Stimulated activated naive B cell treated with anti-CD40 and anti-IgM and Interleukin-4, amounts not matched to agents 10 μg/mL and 1 μg/mL and 100 μg/mL, for 72 hours (primary cell): ENCODE measurements at regions not wholly inside any gene's neighbourhood (a gene's known extent, or its start where the extent isn't known, plus 50 kb on each side); places are given as distances from the start of the nearest gene placed in this dataset.

Experiments
- ATAC-seq, 2 donors: fragments of 150-1000 bp; cut with Tn5 transposase; replicated peaks; 2 replicates each; pipeline ENCODE4 v1.10.0; 2021; ENCODE audit warnings: moderate library complexity in 1 of 2
- DNase-seq: peaks from one replicate; pipeline ENCODE4 v3.0.0; 2021
- H3K27ac Mint-ChIP-seq: one replicate; pipeline ENCODE4 v1.8.0; 2022; ENCODE audit warnings: mild to moderate bottlenecking, mixed read lengths
- H3K27me3 Mint-ChIP-seq, 2 donors: one replicate each; pipeline ENCODE4 v1.8.0; 2022; ENCODE audit warnings: mixed read lengths in 2 of 2
- H3K36me3 Mint-ChIP-seq, 2 donors: one replicate each; pipeline ENCODE4 v1.8.0; 2022; ENCODE audit warnings: mixed read lengths in 2 of 2, mild to moderate bottlenecking in 1 of 2
- H3K4me1 Mint-ChIP-seq, 2 donors: one replicate each; pipeline ENCODE4 v1.8.0; 2022; ENCODE audit warnings: mixed read lengths in 2 of 2, mild to moderate bottlenecking in 1 of 2
- H3K4me3 Mint-ChIP-seq, 2 donors: one replicate each; pipeline ENCODE4 v1.8.0; 2022; ENCODE audit warnings: mild to moderate bottlenecking in 2 of 2, mixed read lengths in 2 of 2, moderate library complexity in 1 of 2
- H3K9me3 Mint-ChIP-seq, 2 donors: one replicate each; pipeline ENCODE4 v1.8.0; 2022; ENCODE audit warnings: mixed read lengths in 2 of 2, mild to moderate bottlenecking in 1 of 2

DNA sequence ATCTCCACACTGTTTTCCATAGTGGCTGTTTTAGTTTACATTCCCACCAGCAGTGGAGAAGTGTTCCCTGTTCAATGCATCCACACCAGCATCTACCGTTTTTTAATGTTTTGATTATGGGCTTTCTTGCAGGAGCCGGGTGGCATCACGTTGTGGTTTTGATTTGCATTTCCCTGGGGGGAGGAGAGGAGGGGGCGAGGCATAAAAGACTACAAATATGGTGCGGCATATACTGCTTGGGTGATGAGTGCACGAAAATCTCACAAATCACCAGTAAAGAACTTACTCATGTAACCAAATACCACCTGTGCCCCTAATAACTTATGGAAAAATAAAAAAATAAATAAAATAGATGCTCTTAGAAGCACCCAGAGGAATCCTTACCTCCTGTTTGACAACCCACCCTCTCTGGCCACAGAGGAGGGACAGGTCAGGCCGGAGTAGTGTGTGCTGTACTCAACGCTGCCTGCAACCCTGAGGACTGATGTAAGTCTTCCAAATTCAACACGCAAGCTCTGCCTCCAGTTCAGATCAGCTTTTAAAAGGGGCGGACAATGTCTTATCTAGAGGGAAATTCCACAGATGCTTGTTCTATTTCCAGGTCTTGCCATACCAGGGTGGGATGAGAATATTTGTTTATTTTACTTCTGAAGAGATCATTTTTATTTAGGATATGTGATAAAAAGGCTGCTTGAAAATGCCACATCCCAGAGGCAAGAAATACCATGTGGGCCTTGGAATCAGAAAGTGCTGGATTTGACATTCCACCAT is 329.6 kb upstream of the B3GAT1 start:
- DNase-seq: no peak
- no peaks in the 10 kb centered on the region for H3K9me3 Mint-ChIP-seq
- H3K4me1 Mint-ChIP-seq: no peaks in the 10 kb centered on the region
- no peak overlapping the region for H3K4me3 Mint-ChIP-seq
- no peak for ATAC-seq
- no peaks in the 10 kb centered on the region for H3K27me3 Mint-ChIP-seq
- H3K27ac Mint-ChIP-seq: no peak overlapping the region
- H3K36me3 Mint-ChIP-seq: no peaks in the 10 kb centered on the region

DNA sequence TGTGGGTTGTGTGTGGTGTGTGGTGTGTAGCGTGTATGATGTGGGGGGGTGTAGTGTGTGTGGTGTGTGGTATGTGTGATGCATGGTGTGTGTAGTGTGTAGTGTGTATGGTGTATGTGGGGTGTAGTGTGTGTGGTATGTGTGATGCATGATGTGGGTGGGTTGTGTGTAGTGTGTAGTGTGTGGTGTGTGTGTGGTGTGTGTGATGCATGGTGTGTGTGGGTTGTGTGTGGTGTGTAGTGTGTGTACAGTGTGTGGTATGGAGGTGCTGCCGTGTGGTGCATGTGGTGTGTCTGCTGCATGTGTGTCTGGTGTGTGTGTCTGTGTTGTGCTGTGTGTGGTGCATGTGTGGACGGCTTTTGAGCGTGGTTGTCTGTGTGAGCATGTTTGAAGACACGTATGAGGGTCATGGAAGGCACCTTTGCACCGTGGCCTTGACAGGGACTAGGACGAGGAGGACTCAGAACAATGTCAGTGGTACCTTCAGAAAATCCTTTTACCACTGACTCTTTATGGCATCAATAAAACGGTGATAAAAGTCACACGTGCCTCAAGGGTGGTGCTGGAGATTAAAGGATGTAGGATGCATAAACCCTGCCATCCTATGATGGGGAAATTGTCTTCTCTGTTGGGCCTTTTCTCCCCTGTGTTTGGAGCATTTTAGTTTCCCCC is 328.7 kb upstream of the B3GAT1 start:
- DNase-seq: no peak

DNA sequence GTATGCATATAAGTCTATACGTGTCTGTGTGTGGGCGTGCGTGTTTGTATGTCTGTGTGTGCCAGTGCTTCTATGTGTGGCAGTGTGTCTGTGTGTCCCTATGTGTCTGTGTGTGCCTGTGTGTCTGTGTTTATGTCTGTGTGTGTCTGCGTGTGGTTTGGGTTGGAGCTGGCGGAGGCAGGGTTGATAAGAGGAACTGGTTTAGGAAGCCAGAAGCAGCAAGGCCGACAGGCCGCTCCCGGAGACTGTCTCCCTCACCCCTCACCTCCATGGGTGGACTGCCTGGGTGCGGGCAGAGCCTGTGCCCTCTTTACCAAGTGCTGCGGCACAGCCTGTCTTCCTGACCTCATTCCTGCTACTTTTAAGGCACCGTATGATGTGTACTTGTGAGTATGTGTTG is 327.1 kb upstream of the B3GAT1 start:
- no peaks in the 10 kb centered on the region for H3K27me3 Mint-ChIP-seq
- H3K4me1 Mint-ChIP-seq: no peaks in the 10 kb centered on the region
- no peak overlapping the region for H3K27ac Mint-ChIP-seq
- H3K36me3 Mint-ChIP-seq: no peaks in the 10 kb centered on the region
- DNase-seq: no peak
- H3K4me3 Mint-ChIP-seq: no peak overlapping the region
- no peaks in the 10 kb centered on the region for H3K9me3 Mint-ChIP-seq
- ATAC-seq: no peak

More for the DNA sequence above, 328.7 kb upstream of the B3GAT1 start:
- Mint-ChIP-seq H3K4me3 (no peak overlapping the region), H3K4me1 (no peaks in the 10 kb centered on the region), H3K27ac (no peak overlapping the region), H3K36me3 (no peaks in the 10 kb centered on the region), H3K27me3 (no peaks in the 10 kb centered on the region), H3K9me3 (no peaks in the 10 kb centered on the region)
- no peak for ATAC-seq

DNA sequence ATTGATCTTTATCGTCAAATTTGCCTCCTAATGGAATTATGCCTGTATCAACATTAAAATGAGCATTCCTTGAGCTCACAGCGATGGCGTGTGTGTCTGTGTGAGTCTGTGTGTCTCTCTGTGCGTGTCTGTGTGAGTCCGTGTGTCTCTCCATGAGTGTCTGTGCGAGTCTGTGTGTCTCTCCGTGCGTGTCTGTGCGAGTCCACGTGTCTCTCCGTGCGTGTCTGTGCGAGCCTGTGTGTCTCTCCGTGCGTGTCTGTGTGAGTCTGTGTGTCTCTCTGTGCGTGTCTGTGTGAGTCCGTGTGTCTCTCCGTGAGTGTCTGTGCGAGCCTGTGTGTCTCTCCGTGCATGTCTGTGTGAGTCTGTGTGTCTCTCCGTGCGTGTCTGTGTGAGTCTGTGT is 326.5 kb upstream of the B3GAT1 start:
- H3K27ac Mint-ChIP-seq: no peak overlapping the region
- ATAC-seq: no peak

DNA sequence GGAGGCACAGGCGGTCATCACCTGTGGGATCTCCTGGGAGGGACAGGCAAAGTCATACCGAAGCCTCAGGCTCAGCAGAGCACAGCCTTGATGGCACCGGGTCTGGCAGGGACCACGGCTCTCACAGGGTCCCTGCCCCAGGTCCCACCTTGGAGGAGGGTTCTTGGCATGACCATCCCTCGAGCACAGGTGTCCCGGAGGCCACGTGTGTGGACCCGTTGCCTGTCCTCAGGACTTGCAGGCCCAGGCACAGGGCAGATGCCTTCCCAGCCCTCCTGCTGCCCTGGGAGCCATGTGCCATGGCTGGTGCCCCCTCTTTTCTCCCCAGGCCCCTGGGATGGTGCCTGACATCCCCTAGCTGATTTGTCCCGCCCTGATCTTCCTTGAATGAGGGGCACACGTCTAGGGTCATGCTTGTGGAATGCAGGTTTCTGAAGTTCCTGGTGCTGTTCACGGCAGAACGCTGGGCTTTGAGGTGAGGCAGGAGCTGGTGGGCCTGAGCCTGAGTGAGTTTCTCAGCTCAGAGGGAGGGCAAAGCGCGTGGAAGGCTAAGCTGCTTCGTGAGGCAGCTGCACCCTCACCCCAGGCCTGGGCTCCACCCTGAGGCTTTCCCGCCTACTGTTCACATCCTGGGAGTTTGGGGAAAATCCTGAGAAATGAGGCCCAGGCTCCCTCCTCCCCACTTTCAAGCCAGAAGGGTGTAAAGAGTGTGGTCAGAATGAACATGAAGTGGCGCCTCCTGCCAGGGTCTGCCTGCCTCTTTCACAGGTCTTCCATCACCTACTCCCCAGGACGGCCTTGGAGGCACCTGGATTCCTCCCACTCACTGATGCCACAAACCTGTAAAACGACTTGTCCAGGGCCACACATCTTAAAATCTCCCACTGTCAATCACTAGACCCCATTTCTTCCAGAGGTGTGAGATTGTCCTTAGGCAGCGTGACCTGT is 325.8 kb upstream of the B3GAT1 start:
- no peak overlapping the region for H3K27ac Mint-ChIP-seq
- DNase-seq: no peak
- no peaks in the 10 kb centered on the region for H3K36me3 Mint-ChIP-seq
- no peak for ATAC-seq
- peaks cover 0 to 8% of the 10 kb centered on the region in 2 donors for H3K27me3 Mint-ChIP-seq
- H3K4me1 Mint-ChIP-seq: no peaks in the 10 kb centered on the region
- H3K4me3 Mint-ChIP-seq: no peak overlapping the region
- H3K9me3 Mint-ChIP-seq: no peaks in the 10 kb centered on the region

More for the DNA sequence above, 326.5 kb upstream of the B3GAT1 start:
- DNase-seq: no peak
- H3K9me3 Mint-ChIP-seq: no peaks in the 10 kb centered on the region
- peaks cover 0 to 2% of the 10 kb centered on the region in 2 donors for H3K27me3 Mint-ChIP-seq
- H3K4me1 Mint-ChIP-seq: no peaks in the 10 kb centered on the region
- H3K4me3 Mint-ChIP-seq: no peak overlapping the region
- no peaks in the 10 kb centered on the region for H3K36me3 Mint-ChIP-seq

DNA sequence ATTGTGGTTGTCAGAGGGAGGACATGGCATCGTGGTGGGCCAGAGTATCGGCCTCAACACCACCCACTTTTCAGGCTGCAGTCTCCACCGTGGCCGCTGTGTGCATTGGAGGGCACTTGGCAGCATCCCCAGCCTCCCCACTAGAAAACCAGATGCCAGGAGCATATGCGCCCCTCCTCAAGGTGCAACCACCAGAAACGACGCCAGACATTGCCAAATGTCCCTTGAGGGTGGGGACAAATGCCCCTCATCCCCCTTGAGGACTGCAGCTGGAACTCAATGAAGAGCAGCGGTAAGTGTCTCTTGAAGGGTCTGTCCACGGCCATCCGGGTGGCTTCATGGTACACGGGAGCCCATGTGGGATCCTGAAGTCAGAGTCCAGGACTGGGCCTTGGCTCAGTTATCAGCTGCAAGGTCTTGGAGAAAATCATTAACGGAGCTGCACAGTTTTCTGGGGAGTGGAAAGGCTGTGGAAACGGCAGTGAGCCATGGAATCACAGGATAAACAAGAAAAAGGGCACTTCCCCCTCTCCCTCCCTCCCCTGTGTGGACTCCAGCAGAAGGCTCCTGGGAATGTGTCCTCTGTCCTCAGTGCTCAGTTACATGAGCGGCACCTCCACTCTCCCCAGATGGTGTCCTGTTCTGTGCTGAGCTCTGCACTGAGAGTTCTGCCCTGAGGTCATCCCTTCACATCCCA is 324.4 kb upstream of the B3GAT1 start:
- Mint-ChIP-seq H3K27me3 (peaks cover 0 to 8% of the 10 kb centered on the region in 2 donors), H3K27ac (no peak overlapping the region), H3K4me1 (no peaks in the 10 kb centered on the region), H3K9me3 (no peaks in the 10 kb centered on the region), H3K36me3 (no peaks in the 10 kb centered on the region), H3K4me3 (no peak overlapping the region)
- ATAC-seq: no peak
- DNase-seq: no peak

DNA sequence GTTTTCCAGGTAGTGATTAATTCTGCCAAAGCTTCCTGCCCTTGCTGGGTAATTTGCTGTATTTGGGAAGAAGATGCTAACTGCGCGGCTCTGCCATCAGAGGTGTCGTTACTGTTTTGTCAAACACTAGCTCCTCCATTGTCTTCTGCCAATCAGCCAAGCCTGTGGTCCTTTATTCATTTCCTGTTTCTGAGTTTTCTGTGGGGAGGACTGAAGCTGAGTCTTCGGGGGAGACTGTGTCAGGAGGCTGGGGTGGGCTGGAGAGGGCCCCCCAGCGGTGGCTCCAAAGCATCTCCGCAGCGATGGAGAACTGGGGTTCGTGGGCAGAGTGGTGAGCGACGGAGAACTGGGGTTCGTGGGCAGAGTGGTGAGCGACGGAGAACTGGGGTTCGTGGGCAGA is 322.9 kb upstream of the B3GAT1 start:
- no peak for DNase-seq
- H3K9me3 Mint-ChIP-seq: no peaks in the 10 kb centered on the region

DNA sequence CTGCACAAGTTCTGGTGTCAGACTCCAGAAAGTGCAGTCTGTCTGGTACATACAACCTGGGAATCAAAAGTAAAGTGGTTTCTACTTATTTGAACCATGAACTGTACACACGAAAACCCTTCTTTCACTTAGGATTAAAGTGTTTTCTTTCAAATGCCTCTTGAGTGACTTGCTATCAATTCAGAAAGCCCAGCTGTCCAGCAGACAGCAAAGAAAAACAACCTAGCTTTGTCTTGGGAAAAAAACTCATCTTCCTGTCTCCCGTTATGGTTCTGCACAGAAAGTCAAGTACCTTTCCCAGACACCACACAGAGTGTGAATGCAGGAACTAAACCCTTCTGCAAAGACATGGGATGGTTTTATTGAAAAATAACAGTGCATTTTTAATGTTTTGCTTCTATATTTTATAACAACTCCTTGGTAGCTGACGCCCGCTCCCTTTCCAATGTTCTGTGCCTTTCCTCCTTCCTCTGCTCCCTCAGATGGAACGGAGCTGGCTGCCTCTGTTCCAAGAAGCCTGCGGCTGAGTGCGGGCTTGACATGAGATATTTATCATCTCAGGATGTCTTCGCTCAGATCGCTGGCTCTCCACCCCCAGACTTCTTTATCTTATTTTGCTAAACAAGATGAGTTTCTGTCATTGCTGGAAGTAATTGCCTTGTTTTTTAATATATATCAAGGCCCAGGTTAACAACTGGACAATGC is 322.3 kb upstream of the B3GAT1 start:
- Mint-ChIP-seq H3K27me3 (peaks cover 0 to 8% of the 10 kb centered on the region in 2 donors), H3K9me3 (no peaks in the 10 kb centered on the region), H3K4me1 (no peaks in the 10 kb centered on the region), H3K4me3 (no peak overlapping the region), H3K27ac (no peak overlapping the region), H3K36me3 (no peaks in the 10 kb centered on the region)
- DNase-seq: no peak
- ATAC-seq: no peak

More for the DNA sequence above, 322.9 kb upstream of the B3GAT1 start:
- H3K27ac Mint-ChIP-seq: no peak overlapping the region
- no peak for ATAC-seq
- H3K36me3 Mint-ChIP-seq: no peaks in the 10 kb centered on the region
- H3K4me1 Mint-ChIP-seq: no peaks in the 10 kb centered on the region
- no peak overlapping the region for H3K4me3 Mint-ChIP-seq
- H3K27me3 Mint-ChIP-seq: peaks cover 0 to 8% of the 10 kb centered on the region in 2 donors

DNA sequence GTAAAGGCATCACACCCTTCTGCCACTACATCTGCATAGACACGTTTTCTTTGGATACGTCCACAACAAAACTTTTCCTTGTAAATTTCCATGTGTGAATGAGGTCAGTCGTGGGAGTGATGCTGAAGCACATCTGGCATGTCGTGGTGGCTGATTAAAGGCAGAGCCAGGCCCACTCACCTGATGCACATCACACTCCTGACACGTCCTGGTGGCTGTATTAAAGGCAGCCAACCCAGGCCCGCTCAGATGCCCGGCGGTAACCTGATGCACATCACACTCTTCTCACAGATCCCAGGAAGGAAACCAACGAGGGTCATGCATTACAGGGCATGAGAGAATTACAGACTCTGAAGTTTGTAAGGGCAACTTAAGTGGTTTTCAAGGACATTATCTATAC is 321.6 kb upstream of the B3GAT1 start:
- H3K27me3 Mint-ChIP-seq: peaks cover 0 to 13% of the 10 kb centered on the region in 2 donors
- no peaks in the 10 kb centered on the region for H3K4me1 Mint-ChIP-seq
- no peak overlapping the region for H3K4me3 Mint-ChIP-seq
- ATAC-seq (no peak), DNase-seq (no peak)
- H3K9me3 Mint-ChIP-seq: no peaks in the 10 kb centered on the region
- no peaks in the 10 kb centered on the region for H3K36me3 Mint-ChIP-seq
- H3K27ac Mint-ChIP-seq: no peak overlapping the region

DNA sequence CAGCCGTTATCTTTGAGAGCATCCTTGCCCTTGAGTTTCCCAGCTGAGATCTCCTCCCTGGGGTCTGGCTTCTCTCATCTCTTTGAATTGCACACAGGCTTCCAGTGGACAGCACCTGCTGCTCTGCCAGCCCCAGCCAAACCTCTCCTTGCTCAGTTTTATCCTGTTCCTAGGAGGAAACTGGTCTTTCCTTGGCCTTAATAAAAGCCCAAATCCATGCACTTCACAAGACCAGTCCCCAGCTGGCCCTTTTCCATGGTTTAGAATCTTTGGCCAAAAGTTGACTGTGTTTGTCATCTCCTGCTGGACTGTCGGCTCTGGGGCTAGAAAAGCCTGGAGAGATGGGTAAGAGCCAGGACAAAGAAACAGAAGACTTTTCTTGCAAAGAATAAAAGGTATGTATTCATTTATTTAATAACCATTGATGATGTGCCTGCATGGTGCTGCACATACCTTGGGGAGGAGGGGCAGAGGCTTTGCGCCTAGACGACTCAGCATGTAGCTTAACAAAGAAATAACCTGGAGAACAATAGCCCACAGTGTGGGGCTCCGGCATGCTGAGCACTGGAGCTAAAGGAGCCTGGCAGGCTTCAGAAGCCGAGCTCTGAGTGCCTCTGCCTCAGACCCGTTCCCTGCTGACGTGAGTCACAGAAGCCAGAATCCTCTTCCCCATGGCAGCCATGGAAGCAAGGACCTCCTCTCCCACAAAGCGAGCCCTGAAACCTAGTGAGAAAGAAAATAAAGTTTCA is 319.3 kb upstream of the B3GAT1 start:
- Mint-ChIP-seq H3K27me3 (peaks cover 4 to 16% of the 10 kb centered on the region in 2 donors), H3K27ac (no peak overlapping the region), H3K36me3 (no peaks in the 10 kb centered on the region), H3K4me1 (no peaks in the 10 kb centered on the region), H3K9me3 (no peaks in the 10 kb centered on the region), H3K4me3 (no peak overlapping the region)
- ATAC-seq (no peak), DNase-seq (no peak)

DNA sequence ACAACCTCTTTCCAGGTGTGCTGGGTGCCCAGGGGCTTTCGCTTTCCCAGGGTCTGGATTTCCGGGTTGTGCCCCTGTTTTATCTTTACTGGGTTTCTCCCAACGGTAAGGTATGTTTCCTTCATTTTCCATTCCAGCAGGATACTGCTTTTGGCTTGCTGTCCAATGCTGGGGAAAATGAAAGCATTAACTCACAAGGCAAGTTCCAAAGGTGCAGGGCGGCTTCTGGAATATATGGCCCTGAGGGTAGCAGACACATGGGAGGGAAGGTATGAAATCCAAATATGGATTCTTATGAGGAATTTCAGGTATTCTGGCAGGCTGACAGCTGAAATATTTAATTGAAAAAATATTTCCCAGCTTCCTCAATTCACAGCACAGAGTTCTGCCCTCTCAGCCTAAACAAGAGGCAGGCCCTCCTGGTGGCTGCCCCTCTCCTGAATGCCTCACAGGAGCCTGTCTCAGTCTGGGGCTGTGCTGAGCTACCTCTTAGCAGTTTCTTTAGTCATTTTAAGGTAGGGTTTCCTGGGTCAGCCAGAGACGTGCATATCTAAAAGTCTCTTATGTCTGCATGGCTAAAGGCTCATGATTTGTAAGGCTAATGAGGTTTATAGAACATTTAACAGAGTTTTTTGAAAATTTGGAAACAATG is 318.6 kb upstream of the B3GAT1 start:
- no peak overlapping the region for H3K4me3 Mint-ChIP-seq

DNA sequence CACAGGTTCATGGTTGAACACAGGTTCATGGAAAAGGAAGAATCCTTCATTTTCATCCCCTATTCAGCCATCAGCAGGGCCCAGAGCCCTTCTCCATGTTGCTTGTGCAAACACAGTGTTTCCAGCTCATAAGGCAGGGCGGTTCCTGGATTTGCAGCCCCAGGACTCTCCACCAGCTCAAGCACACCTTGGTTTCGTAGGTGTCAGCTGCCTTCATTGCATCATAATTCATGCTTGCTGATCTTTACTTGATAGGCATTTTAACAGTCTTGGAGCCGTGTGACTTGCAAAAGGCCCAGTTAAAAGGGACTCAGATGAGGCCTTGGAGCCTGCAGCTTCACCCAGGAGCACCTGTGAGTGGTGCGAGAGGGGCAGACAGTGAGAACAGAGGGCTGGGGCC is 318.1 kb upstream of the B3GAT1 start:
- ATAC-seq: no peak
- H3K36me3 Mint-ChIP-seq: no peaks in the 10 kb centered on the region
- H3K27ac Mint-ChIP-seq: no peak overlapping the region
- no peaks in the 10 kb centered on the region for H3K4me1 Mint-ChIP-seq
- H3K27me3 Mint-ChIP-seq: peaks cover 9 to 20% of the 10 kb centered on the region in 2 donors
- DNase-seq: no peak
- no peaks in the 10 kb centered on the region for H3K9me3 Mint-ChIP-seq
- H3K4me3 Mint-ChIP-seq: no peak overlapping the region

More for the DNA sequence above, 318.6 kb upstream of the B3GAT1 start:
- peaks cover 4 to 16% of the 10 kb centered on the region in 2 donors for H3K27me3 Mint-ChIP-seq
- no peaks in the 10 kb centered on the region for H3K4me1 Mint-ChIP-seq
- ATAC-seq (no peak), DNase-seq (no peak)
- H3K9me3 Mint-ChIP-seq: no peaks in the 10 kb centered on the region
- H3K36me3 Mint-ChIP-seq: no peaks in the 10 kb centered on the region
- H3K27ac Mint-ChIP-seq: no peak overlapping the region
